ENCODE measurements at regions not wholly inside any gene's neighbourhood (a gene's known extent, or its start where the extent isn't known, plus 50 kb on each side); places are given as distances from the start of the nearest gene placed in this dataset.

- no peak for DNase-seq
Observed at GRCh38 chr6:14731611-14732010, 514.3 kb upstream of the JARID2 start.

- DNase-seq, result no peak
Observed at GRCh38 chr6:14732226-14732843, 513.5 kb upstream of the JARID2 start.

- DNase-seq, result no peak
Observed at GRCh38 chr6:14732844-14733757, 512.8 kb upstream of the JARID2 start.

GRCh38 chr6:14734052-14734415 is 511.8 kb upstream of the JARID2 start:
- no peak for DNase-seq

- no peak for DNase-seq
Observed at GRCh38 chr6:14734416-14735340, 511.2 kb upstream of the JARID2 start.

- DNase-seq, result no peak
Observed at GRCh38 chr6:14735956-14736486, 509.8 kb upstream of the JARID2 start.

- no peak for DNase-seq
Observed at GRCh38 chr6:14736554-14736953, 509.3 kb upstream of the JARID2 start.

- DNase-seq, result no peak
Observed at GRCh38 chr6:14738497-14738896, 507.4 kb upstream of the JARID2 start.

- no peak for DNase-seq
Observed at GRCh38 chr6:14738933-14739332, 506.9 kb upstream of the JARID2 start.

- no peak for DNase-seq
Observed at GRCh38 chr6:14739827-14740226, 506.0 kb upstream of the JARID2 start.

GRCh38 chr6:14742171-14742570 is 503.7 kb upstream of the JARID2 start:
- DNase-seq, result no peak

- DNase-seq, result no peak
Observed at GRCh38 chr6:14742680-14743079, 503.2 kb upstream of the JARID2 start.

- DNase-seq, result no peak
Observed at GRCh38 chr6:14743144-14743473, 502.8 kb upstream of the JARID2 start.

GRCh38 chr6:14743474-14744211 is 502.2 kb upstream of the JARID2 start:
- no peak for DNase-seq

- no peak for DNase-seq
Observed at GRCh38 chr6:14744212-14744556, 501.7 kb upstream of the JARID2 start.

- no peak for DNase-seq
Observed at GRCh38 chr6:14746139-14746837, 499.6 kb upstream of the JARID2 start.

- DNase-seq, result no peak
Observed at GRCh38 chr6:14747881-14748520, 497.9 kb upstream of the JARID2 start.

- no peak for DNase-seq
Observed at GRCh38 chr6:14748679-14749078, 497.2 kb upstream of the JARID2 start.

GRCh38 chr6:14750059-14750661 is 495.7 kb upstream of the JARID2 start:
- no peak for DNase-seq

- DNase-seq, result no peak
Observed at GRCh38 chr6:14751645-14752175, 494.2 kb upstream of the JARID2 start.

Data from right lung (tissue), 2 donors.